ENCODE measurements at regions not wholly inside any gene's neighbourhood (a gene's known extent, or its start where the extent isn't known, plus 50 kb on each side); places are given as distances from the start of the nearest gene placed in this dataset.

DNA sequence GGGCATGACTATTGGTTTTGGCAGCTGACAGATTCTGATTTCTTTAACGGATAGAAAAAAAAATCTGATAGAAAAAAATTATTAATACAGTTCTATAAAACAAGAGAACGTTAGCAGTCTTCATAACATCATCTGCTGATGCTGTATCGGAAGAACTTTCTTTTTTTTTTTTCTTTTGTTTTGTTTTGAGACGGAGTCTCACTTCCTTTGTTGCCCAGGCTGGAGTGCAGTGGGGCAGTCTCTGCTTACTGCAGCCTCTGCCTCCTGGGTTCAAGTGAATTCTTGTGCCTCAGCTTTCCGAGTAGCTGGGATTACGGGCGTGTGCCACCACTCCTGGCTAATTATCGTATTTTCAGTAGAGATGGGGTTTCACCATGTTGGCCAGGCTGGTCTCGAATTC lies 271.2 kb upstream of the DPPA4 start:
- DNase-seq (no peak), ATAC-seq (replicated peaks in 1 of 2) (no peak)
- Mint-ChIP-seq H3K9me3 (no peaks in the 10 kb centered on the region), H3K4me3 (no peak overlapping the region), H3K4me1 (ENCODE audit: low read depth) (no peaks in the 10 kb centered on the region), H3K27ac (no peak overlapping the region), H3K36me3 (ENCODE audit: insufficient read depth in 2 of 2) (no peaks in the 10 kb centered on the region), H3K27me3 (ENCODE audit: low read depth) (peaks cover 9% of the 10 kb centered on the region)

DNA sequence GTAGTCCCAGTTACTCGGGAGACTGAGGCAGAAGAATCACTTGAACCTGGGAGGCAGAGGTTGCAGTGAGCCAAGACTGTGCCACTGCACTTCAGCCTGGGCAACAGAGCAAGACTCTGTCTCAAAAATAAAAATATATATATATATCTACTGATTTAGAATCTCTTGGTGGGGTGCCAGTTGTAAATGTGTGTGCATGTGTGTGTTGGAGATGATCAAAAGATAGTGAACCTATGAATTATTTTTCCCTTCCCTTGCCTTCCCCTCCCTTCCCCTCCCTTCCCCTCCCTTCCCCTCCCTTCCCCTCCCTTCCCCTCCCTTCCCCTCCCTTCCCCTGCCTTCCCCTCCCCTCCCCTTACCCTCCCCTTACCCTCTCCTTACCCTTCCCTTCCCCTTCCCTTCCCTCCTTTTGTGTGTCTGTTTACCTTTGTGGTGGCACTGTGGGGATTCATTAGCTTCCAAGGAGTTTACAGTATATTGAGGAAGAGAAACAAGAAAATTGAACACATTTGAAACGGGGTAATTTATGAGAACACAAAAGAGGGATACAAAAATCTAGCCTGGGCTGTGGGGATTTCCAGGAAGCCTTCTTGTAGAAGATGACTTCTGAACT lies 281.5 kb upstream of the DPPA4 start:
- H3K27me3 Mint-ChIP-seq (ENCODE audit: low read depth), result no peaks in the 10 kb centered on the region

DNA sequence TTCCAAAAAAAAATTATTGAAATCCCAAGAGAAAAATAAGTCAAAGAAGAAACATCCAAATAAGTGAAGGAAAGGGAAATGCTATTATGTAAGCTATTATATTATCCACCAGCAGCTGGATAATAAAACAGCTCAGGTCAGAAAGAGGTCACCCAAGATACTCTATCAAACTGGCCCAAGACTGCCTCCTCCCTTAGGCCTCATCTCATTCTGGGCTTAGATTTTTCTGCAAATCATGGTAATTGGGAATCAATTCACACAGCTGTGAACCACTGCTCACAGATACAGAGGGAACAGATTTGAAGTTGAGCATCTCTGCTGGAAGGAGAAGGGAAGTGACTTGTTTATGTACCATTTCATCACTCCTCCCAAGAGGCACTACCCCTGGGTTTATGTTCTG lies 294.6 kb upstream of the DPPA4 start:
- no peaks in the 10 kb centered on the region for H3K27me3 Mint-ChIP-seq (ENCODE audit: low read depth)
- ATAC-seq (replicated peaks in 1 of 2), result no peak
- H3K4me3 Mint-ChIP-seq, result no peak overlapping the region
- H3K36me3 Mint-ChIP-seq (ENCODE audit: insufficient read depth in 2 of 2), result no peaks in the 10 kb centered on the region
- H3K27ac Mint-ChIP-seq, result no peak overlapping the region
- H3K4me1 Mint-ChIP-seq (ENCODE audit: low read depth), result no peaks in the 10 kb centered on the region
- DNase-seq, result no peak
- H3K9me3 Mint-ChIP-seq, result no peaks in the 10 kb centered on the region

More for the DNA sequence above, 281.5 kb upstream of the DPPA4 start:
- no peaks in the 10 kb centered on the region for H3K9me3 Mint-ChIP-seq
- no peaks in the 10 kb centered on the region for H3K4me1 Mint-ChIP-seq (ENCODE audit: low read depth)
- H3K36me3 Mint-ChIP-seq (ENCODE audit: insufficient read depth in 2 of 2), result no peaks in the 10 kb centered on the region
- no peak overlapping the region for H3K4me3 Mint-ChIP-seq
- H3K27ac Mint-ChIP-seq, result no peak overlapping the region
- DNase-seq (no peak), ATAC-seq (replicated peaks in 1 of 2) (no peak)

DNA sequence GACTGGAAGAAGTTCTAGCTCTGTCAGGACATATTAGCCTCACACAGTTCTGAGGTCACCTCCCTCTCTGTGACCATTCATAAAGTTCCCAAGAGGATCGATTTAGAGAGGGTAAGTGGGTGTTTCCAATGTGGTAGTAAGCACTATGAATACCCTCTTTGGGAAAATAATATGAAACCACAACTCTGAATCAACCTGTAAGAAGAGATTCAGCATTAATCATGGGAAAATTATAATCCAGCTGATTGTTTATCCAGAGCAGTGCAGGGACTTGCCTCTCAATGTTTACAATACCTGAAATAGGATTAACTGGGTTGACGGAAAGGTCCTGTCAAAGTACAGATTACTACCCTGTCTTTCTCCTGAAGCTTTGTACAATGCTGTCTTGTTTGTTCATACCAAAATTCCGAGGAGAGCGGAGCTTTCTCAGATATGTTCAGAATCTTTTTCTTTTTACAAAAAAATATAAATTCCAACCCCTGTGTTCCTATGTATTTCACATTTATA lies 302.9 kb upstream of the DPPA4 start:
- no peak for ATAC-seq (replicated peaks in 1 of 2)
- no peak overlapping the region for H3K4me3 Mint-ChIP-seq

DNA sequence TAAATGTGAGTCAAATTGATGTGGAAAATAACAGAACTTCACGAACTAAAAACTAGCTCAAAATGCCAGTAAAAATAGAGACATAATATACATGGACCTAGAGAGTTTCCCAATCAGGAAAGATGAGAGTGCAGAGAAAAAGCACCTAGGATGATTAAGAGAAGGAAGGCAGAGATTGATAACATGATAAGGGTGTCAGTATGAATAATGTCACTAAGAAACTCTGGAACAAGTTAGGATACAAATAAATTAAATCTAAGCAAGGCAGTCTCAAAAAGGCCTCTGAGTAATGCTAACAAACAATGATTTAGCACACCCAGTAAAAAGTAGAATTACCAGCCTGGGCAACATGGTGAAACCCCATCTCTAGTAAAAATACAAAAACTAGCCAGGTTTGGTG lies 304.7 kb upstream of the DPPA4 start:
- Mint-ChIP-seq H3K9me3 (no peaks in the 10 kb centered on the region), H3K4me3 (no peak overlapping the region), H3K27me3 (ENCODE audit: low read depth) (peaks cover 20% of the 10 kb centered on the region), H3K27ac (no peak overlapping the region), H3K4me1 (ENCODE audit: low read depth) (no peaks in the 10 kb centered on the region), H3K36me3 (ENCODE audit: insufficient read depth in 2 of 2) (no peaks in the 10 kb centered on the region)
- DNase-seq, result no peak
- ATAC-seq (replicated peaks in 1 of 2), result no peak

More for the DNA sequence above, 302.9 kb upstream of the DPPA4 start:
- Mint-ChIP-seq H3K36me3 (ENCODE audit: insufficient read depth in 2 of 2) (no peaks in the 10 kb centered on the region), H3K9me3 (no peaks in the 10 kb centered on the region), H3K27ac (no peak overlapping the region), H3K27me3 (ENCODE audit: low read depth) (peaks cover 20% of the 10 kb centered on the region), H3K4me1 (ENCODE audit: low read depth) (no peaks in the 10 kb centered on the region)
- no peak for DNase-seq

DNA sequence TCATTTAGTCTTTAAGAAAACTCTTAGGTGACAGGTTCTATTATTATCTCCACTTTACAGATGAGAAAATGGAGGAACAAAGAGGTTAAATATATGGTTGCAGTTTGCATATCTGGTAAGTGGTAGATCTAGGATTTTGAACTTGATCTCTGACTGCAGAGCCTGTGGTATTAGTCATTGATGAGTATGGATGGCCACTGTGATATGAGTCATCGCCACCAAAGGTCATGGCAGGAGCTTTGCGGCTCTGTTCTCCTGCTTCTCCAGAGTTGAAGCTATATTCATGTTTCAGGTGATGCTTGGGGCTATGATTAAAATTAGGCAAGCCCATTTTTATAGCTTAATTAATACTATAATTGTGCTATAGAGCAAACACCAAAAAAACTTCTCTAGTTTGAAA lies 306.2 kb upstream of the DPPA4 start:
- Mint-ChIP-seq H3K27ac (no peak overlapping the region), H3K36me3 (ENCODE audit: insufficient read depth in 2 of 2) (no peaks in the 10 kb centered on the region), H3K4me3 (no peak overlapping the region), H3K27me3 (ENCODE audit: low read depth) (peaks cover 20% of the 10 kb centered on the region), H3K9me3 (no peaks in the 10 kb centered on the region), H3K4me1 (ENCODE audit: low read depth) (no peaks in the 10 kb centered on the region)
- peak in 1 of 2 donors; percentile 2 for DNase-seq
- peak; percentile 61 to 70 for ATAC-seq (replicated peaks in 1 of 2)

DNA sequence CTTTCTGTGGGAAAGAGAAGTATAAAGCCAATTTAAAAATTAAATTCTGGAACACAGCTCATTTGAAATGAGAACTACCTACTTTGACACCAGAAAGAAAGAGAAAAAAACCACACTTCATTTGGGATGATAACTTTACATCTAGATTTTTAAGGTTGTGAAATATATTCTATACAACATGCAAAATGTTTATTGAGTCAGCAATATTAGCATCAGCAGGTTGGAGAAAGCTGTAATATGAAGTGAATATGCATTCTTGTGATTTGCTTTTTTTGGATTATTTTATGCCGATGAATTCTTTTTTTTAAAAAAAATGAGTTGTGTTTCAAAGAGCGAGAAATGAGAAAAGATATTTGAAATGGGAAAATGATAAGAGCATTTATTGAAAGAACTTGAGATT lies 307.0 kb upstream of the DPPA4 start:
- Mint-ChIP-seq H3K27ac (no peak overlapping the region), H3K36me3 (ENCODE audit: insufficient read depth in 2 of 2) (no peaks in the 10 kb centered on the region), H3K4me1 (ENCODE audit: low read depth) (no peaks in the 10 kb centered on the region), H3K4me3 (no peak overlapping the region), H3K9me3 (no peaks in the 10 kb centered on the region), H3K27me3 (ENCODE audit: low read depth) (peaks cover 20% of the 10 kb centered on the region)
- DNase-seq (no peak), ATAC-seq (replicated peaks in 1 of 2) (no peak)

DNA sequence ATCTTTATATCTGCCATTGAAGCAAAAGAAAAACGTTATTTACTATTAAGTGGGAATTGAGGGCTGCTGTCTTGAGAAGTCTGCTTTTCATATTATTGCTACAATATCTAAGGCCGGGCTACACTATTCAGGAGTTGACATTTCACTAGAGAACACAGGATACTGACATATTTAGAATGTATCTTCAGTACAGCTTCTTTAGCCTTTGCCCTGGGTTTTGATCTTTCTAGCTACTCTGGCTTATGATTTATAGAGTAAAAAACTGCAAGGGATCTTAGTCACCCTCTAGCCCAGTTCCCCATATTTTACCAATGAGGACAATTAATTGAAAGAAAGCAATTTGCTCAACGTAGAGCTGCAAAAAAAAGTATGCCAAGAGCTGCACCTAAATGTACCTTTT lies 307.4 kb upstream of the DPPA4 start:
- no peak for ATAC-seq (replicated peaks in 1 of 2)

DNA sequence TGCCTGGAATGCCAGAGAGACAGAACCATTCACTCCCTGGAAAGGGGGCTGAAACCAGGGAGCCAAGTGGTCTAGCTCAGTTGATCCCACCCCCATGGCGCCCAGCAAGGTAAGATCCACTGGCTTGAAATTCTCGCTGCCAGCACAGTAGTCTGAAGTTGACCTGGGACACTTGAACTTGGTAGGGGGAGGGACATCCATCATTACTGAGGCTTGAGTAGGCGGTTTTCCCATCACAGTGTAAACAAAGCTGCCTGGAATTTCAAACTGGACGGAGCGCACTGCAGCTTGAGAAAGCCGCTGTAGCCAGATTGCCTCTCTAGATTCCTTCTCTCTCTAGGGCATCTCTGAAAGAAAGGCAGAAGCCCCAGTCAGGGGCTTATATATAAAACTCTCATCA lies 310.7 kb upstream of the DPPA4 start:
- ATAC-seq (replicated peaks in 1 of 2) (no peak), DNase-seq (no peak)
- H3K27ac Mint-ChIP-seq, result no peak overlapping the region
- H3K4me1 Mint-ChIP-seq (ENCODE audit: low read depth), result no peaks in the 10 kb centered on the region
- H3K4me3 Mint-ChIP-seq, result no peak overlapping the region
- H3K27me3 Mint-ChIP-seq (ENCODE audit: low read depth), result peaks cover 15% of the 10 kb centered on the region
- peaks cover 0 to 4% of the 10 kb centered on the region in 2 donors for H3K36me3 Mint-ChIP-seq (ENCODE audit: insufficient read depth in 2 of 2)
- peaks cover 2 to 3% of the 10 kb centered on the region in 2 donors for H3K9me3 Mint-ChIP-seq

More for the DNA sequence above, 307.4 kb upstream of the DPPA4 start:
- no peak overlapping the region for H3K4me3 Mint-ChIP-seq
- peaks cover 20% of the 10 kb centered on the region for H3K27me3 Mint-ChIP-seq (ENCODE audit: low read depth)
- H3K36me3 Mint-ChIP-seq (ENCODE audit: insufficient read depth in 2 of 2), result no peaks in the 10 kb centered on the region
- no peak for DNase-seq
- no peaks in the 10 kb centered on the region for H3K4me1 Mint-ChIP-seq (ENCODE audit: low read depth)
- no peak overlapping the region for H3K27ac Mint-ChIP-seq
- H3K9me3 Mint-ChIP-seq, result no peaks in the 10 kb centered on the region

DNA sequence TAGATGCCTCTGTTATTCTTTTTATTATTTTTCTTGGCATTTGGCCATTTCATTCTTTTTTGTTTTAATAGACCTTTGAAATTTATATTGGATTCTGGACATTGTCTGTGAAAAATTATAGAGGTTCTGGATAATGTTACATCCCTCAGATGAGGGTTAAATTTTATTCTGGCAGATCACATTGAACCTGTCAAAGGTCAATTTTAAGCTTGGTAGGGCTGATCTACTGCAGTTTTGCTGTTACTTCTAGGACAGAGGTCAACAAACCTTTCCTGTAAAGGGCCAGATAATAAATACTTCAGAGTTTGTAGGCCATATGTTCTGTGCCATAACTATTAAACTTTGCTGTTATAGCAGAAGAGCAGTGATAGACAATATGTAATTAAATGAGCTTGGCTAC lies 318.9 kb upstream of the DPPA4 start:
- H3K36me3 Mint-ChIP-seq (ENCODE audit: insufficient read depth in 2 of 2), result no peaks in the 10 kb centered on the region
- ATAC-seq (replicated peaks in 1 of 2) (no peak), DNase-seq (no peak)
- H3K4me3 Mint-ChIP-seq, result no peak overlapping the region
- H3K27ac Mint-ChIP-seq, result no peak overlapping the region
- no peaks in the 10 kb centered on the region for H3K27me3 Mint-ChIP-seq (ENCODE audit: low read depth)
- no peaks in the 10 kb centered on the region for H3K4me1 Mint-ChIP-seq (ENCODE audit: low read depth)
- no peaks in the 10 kb centered on the region for H3K9me3 Mint-ChIP-seq

DNA sequence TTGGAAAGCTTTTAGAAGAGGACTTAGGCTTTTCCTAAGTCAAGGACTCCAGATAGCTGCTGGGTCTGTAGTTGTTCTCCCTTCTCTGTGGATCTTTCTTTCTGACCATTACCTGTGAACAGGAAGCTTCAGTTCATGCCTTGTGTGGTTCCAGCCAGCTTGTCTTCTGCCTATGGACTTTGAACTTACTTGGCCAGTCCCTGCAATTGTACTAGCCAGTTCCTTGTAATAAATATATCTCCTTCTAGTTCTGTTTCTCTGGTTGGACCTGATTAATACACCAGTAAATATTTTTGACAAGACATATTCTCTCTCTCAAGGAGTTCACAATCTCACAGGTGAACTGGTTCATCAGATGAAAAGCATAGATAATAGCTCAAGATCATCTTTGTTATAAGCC lies 341.3 kb upstream of the DPPA4 start:
- Mint-ChIP-seq H3K36me3 (ENCODE audit: insufficient read depth in 2 of 2) (no peaks in the 10 kb centered on the region), H3K27ac (no peak overlapping the region), H3K27me3 (ENCODE audit: low read depth) (peaks cover 6% of the 10 kb centered on the region)

DNA sequence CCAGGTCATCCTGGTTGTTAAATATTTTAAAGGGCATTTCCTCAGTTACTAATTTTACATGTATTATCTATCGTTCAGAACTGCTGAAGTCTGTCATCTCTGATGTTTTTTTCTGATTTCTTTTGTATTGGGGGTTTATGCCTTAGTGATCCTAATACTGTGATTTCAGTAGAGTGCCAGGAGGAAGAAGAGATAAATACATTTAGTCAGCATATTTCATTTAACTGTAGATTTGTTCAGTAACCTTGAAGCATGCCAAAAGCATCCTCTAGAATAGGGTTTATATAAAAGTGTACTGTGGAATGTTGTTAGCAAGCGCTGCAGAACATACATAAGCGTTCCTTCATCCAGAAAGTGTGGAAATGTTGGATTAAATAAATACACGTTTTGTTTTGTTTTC lies 342.3 kb upstream of the DPPA4 start:
- no peaks in the 10 kb centered on the region for H3K4me1 Mint-ChIP-seq (ENCODE audit: low read depth)
- H3K9me3 Mint-ChIP-seq, result no peaks in the 10 kb centered on the region
- ATAC-seq (replicated peaks in 1 of 2) (no peak), DNase-seq (no peak)
- H3K27me3 Mint-ChIP-seq (ENCODE audit: low read depth), result peaks cover 6% of the 10 kb centered on the region
- no peak overlapping the region for H3K4me3 Mint-ChIP-seq
- no peaks in the 10 kb centered on the region for H3K36me3 Mint-ChIP-seq (ENCODE audit: insufficient read depth in 2 of 2)
- H3K27ac Mint-ChIP-seq, result no peak overlapping the region

More for the DNA sequence above, 341.3 kb upstream of the DPPA4 start:
- no peaks in the 10 kb centered on the region for H3K9me3 Mint-ChIP-seq
- ATAC-seq (replicated peaks in 1 of 2) (no peak), DNase-seq (no peak)
- H3K4me1 Mint-ChIP-seq (ENCODE audit: low read depth), result no peaks in the 10 kb centered on the region
- H3K4me3 Mint-ChIP-seq, result no peak overlapping the region

DNA sequence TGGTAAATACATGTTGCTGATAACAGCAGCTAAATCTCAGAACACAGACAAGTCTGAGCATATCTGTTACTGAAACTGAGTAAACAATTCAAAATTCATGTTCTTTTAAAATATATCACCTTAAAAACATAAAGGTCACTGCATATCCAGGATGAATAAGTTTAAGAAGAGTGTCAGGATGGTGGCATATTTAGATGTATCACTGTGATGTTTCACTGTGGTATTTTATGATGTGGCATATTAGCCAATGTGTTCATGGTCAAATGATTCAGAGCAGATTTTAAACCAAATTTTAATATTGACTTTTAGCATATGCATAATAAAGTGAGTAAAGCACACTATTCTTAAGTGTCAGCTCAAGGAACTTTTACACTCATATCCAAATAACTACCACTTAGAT lies 346.4 kb upstream of the DPPA4 start:
- Mint-ChIP-seq H3K4me3 (no peak overlapping the region), H3K4me1 (ENCODE audit: low read depth) (no peaks in the 10 kb centered on the region), H3K9me3 (no peaks in the 10 kb centered on the region), H3K27ac (no peak overlapping the region), H3K36me3 (ENCODE audit: insufficient read depth in 2 of 2) (no peaks in the 10 kb centered on the region), H3K27me3 (ENCODE audit: low read depth) (no peaks in the 10 kb centered on the region)
- DNase-seq (no peak), ATAC-seq (replicated peaks in 1 of 2) (no peak)

Data from activated T-cell treated with anti-CD3 and anti-CD28 coated beads, Interleukin-2, amount 50 U/mL, for 72 hours (primary cell).